ENCODE measurements at regions not wholly inside any gene's neighbourhood (a gene's known extent, or its start where the extent isn't known, plus 50 kb on each side); places are given as distances from the start of the nearest gene placed in this dataset.

DNA sequence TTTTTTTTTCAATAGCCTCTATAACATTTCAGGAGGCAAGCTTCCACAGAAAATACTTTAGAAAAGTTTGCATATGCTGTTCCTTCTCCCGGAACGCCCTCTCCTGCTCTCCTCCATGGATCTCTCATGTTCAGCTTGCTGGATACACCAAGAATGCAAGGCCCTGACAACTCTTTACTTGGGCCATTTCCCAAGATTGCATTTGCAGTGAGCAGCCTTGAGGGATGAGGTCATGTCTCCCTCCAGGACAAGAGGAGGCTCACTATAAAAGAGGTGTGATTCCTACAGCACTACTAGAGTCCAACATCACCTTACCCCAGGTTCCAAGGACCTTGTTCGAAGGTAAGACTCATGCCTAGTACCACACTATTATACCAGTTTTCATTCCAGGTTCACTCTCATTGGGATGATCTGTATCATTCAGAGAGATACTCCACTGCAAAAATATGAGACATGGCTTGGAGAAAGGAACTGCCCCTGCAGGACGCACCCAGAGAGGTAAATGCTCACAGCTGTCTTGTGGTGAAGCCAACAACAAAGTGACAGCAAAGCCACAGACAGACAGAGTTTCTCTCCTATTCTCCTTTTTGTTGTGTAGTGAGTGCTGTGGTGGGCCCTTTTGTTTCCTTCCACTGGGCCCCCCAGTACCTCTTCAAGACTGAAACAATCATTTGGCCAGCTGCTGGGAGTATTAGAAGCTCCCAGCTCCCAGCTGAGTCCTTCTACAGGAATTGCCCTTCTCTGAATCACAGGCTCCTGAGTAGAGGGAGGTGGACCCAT is 151.7 kb upstream of the ZNF366 start:
- ChIA-PET CTCF (no interaction called here), POLR2A (ENCODE audit: unreplicated experiment) (no interaction called here)
- no peak overlapping the region for H3K27ac ChIP-seq (ENCODE audit: insufficient read depth, low read length)
- in situ Hi-C loops (cut with MboI; ENCODE audit: low sequenced_read_pairs) (no loop called here), dilution Hi-C loops (cut with HindIII; ENCODE audit: low sequenced_read_pairs, unreplicated experiment) (no loop called here), intact Hi-C loops (cut with micrococcal nuclease) (no loop called here)
- H3K4me2 ChIP-seq (ENCODE audit: low read depth, low read length): no peak overlapping the region
- ATAC-seq (ENCODE audit: low read depth): peak; percentile 66
- TF ChIP-seq, protein P1, sequence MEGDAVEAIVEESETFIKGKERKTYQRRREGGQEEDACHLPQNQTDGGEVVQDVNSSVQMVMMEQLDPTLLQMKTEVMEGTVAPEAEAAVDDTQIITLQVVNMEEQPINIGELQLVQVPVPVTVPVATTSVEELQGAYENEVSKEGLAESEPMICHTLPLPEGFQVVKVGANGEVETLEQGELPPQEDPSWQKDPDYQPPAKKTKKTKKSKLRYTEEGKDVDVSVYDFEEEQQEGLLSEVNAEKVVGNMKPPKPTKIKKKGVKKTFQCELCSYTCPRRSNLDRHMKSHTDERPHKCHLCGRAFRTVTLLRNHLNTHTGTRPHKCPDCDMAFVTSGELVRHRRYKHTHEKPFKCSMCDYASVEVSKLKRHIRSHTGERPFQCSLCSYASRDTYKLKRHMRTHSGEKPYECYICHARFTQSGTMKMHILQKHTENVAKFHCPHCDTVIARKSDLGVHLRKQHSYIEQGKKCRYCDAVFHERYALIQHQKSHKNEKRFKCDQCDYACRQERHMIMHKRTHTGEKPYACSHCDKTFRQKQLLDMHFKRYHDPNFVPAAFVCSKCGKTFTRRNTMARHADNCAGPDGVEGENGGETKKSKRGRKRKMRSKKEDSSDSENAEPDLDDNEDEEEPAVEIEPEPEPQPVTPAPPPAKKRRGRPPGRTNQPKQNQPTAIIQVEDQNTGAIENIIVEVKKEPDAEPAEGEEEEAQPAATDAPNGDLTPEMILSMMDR (conservative IDR thresholded peaks at IDR 0.05; ENCODE audit: low read depth, low read length): no peak
- no peak for TF ChIP-seq USF2 (IDR thresholded peaks at IDR 0.05; ENCODE audit: low read depth, low read length)
- TF ChIP-seq NFE2L2 (IDR thresholded peaks at IDR 0.05; ENCODE audit: low read depth, low read length): no peak
- no peak for TF ChIP-seq MAFK (IDR thresholded peaks at IDR 0.05; ENCODE audit: low read depth, low read length)
- TF ChIP-seq CHD1 (IDR thresholded peaks at IDR 0.05; ENCODE audit: low read depth, low read length): no peak
- TF ChIP-seq CEBPB (IDR thresholded peaks at IDR 0.05; ENCODE audit: low read depth, low read length): no peak
- no peak for TF ChIP-seq SMC3 (IDR thresholded peaks at IDR 0.05; ENCODE audit: low read depth, low read length)
- 100% methylated on average over 1 of the region's 4 CpGs; no CpG with 5 or more reads in 1 of the 2 experiments for WGBS, 2 experiments (ENCODE audit: extremely low coverage in 2 of 2, insufficient read length in 1 of 2)
- H3K4me1 ChIP-seq (ENCODE audit: control insufficient read depth, insufficient read depth, low read length): peaks cover 2% of the 10 kb centered on the region; the same call in 1 of the 2 replicates
- no peaks in the 10 kb centered on the region for H3K36me3 ChIP-seq (ENCODE audit: control insufficient read depth, insufficient read depth, low read length)
- H3K4me3 ChIP-seq (ENCODE audit: insufficient read depth, low read depth, low read length): no peak overlapping the region
- no peak overlapping the region for H4K8ac ChIP-seq (ENCODE audit: low read depth in 2 of 2, low read length in 2 of 2)
- no peaks in the 10 kb centered on the region for H4K20me1 ChIP-seq (ENCODE audit: insufficient read depth, low read length)
- no peak overlapping the region for H3K56ac ChIP-seq (ENCODE audit: extremely low read depth, insufficient read depth, low read length)
- peak; percentile 54 for DNase-seq
- H3K9ac ChIP-seq (ENCODE audit: low read depth, low read length): no peak overlapping the region
- no peak overlapping the region for H3K4ac ChIP-seq (ENCODE audit: low read depth, low read length)
- no peak overlapping the region for H4K91ac ChIP-seq (ENCODE audit: insufficient read depth, low read depth, low read length)
- H2AFZ ChIP-seq (replicated peaks; ENCODE audit: low read length, poor library complexity): no peak overlapping the region
- no peaks in the 10 kb centered on the region for H3K9me3 ChIP-seq (ENCODE audit: control insufficient read depth, insufficient read depth, low read length)
- H2BK120ac ChIP-seq (ENCODE audit: low read depth, low read length): no peak overlapping the region
- BruUV-seq (replicated peaks): no TSS peak
- H3K79me1 ChIP-seq (ENCODE audit: low read depth in 1 of 2, low read length in 2 of 2): no peaks in the 10 kb centered on the region
- H2BK5ac ChIP-seq (ENCODE audit: low read depth, low read length, poor library complexity, severe bottlenecking): no peak overlapping the region
- H2BK15ac ChIP-seq (ENCODE audit: low read depth, low read length): no peak overlapping the region
- H2AK9ac ChIP-seq (replicated peaks; ENCODE audit: low read depth, low read length, poor library complexity): no peak overlapping the region
- no peak overlapping the region for H2BK20ac ChIP-seq (ENCODE audit: low read depth, low read length)
- no peaks in the 10 kb centered on the region; the same call in 1 of the 2 replicates for H3K27me3 ChIP-seq (ENCODE audit: control insufficient read depth, insufficient read depth, low read length)
- no peaks in the 10 kb centered on the region; the same call in 1 of the 2 replicates for H3K9me1 ChIP-seq (ENCODE audit: insufficient read depth, low read length)
- H2AK5ac ChIP-seq (ENCODE audit: low read depth, low read length): no peak overlapping the region
- no peak overlapping the region for H4K5ac ChIP-seq (ENCODE audit: low read depth, low read length)
- H3K14ac ChIP-seq (replicated peaks; ENCODE audit: low read depth, low read length): no peak overlapping the region
- H3K23ac ChIP-seq (ENCODE audit: low read depth, low read length): no peak overlapping the region
- no peak overlapping the region for H3K18ac ChIP-seq (ENCODE audit: low read depth, low read length)
